AG09319 (cell line): ENCODE measurements at regions not wholly inside any gene's neighbourhood (a gene's known extent, or its start where the extent isn't known, plus 50 kb on each side); places are given as distances from the start of the nearest gene placed in this dataset.

ENCODE experiments used
- DNase-seq: peaks from one replicate; pipeline ENCODE4 v3.0.0-alpha.2; 2010; ENCODE audit warnings: low read depth; ENCODE audit errors: extremely low read depth
- CTCF ChIP-seq: IDR thresholded peaks from 2 replicates; pipeline ENCODE4 v1.5.1; 2011; ENCODE audit warnings: low read depth, mild to moderate bottlenecking, inconsistent platforms, low read length, moderate library complexity

GRCh38 chr5:133830281-133830680, 138.1 kb downstream of the C5orf15 start:
- TF ChIP-seq CTCF: no peak
- DNase-seq: no peak

- no peak for TF ChIP-seq CTCF
- DNase-seq: no peak
These were observed 138.6 kb downstream of the C5orf15 start for GRCh38 chr5:133829786-133830185.

- no peak for TF ChIP-seq CTCF
- DNase-seq: no peak
These were observed 139.7 kb downstream of the C5orf15 start for GRCh38 chr5:133828722-133829121.

GRCh38 chr5:133827830-133828229, 140.6 kb downstream of the C5orf15 start:
- TF ChIP-seq CTCF: no peak
- DNase-seq: no peak

- no peak for DNase-seq
- no peak for TF ChIP-seq CTCF
These were observed 141.4 kb downstream of the C5orf15 start for GRCh38 chr5:133827011-133827410.

- no peak for DNase-seq
- no peak for TF ChIP-seq CTCF
These were observed 142.7 kb downstream of the C5orf15 start for GRCh38 chr5:133825631-133826289.

GRCh38 chr5:133824661-133825254, 143.7 kb downstream of the C5orf15 start:
- TF ChIP-seq CTCF: no peak
- DNase-seq: no peak
